Adrenal gland (tissue), 5 donors: ENCODE measurements at regions not wholly inside any gene's neighbourhood (a gene's known extent, or its start where the extent isn't known, plus 50 kb on each side); places are given as distances from the start of the nearest gene placed in this dataset.

ENCODE experiments used
- CTCF ChIP-seq, 6 experiments: fragments of 450-650 bp in 4 of 6; fragments of 200-600 bp in 2 of 6; sonication (generic) in 1 of 6; IDR thresholded peaks; 1 replicate in 5 of 6; 2 replicates in 1 of 6; pipeline versions ENCODE4 v1.5.1 to v1.8.0; 2016 to 2021; ENCODE audit warnings: antibody characterized with exemption in 6 of 6, mild to moderate bottlenecking in 2 of 6, moderate library complexity in 1 of 6
- POLR2A ChIP-seq, 2 donors: fragments of 450-650 bp; IDR thresholded peaks; one replicate each; pipeline ENCODE4 v1.6.1; 2017; ENCODE audit warnings: antibody characterized with exemption in 2 of 2, mild to moderate bottlenecking in 2 of 2, moderate library complexity in 1 of 2
- donor health status: DM: no; HTN: no; CAD: no.

- TF ChIP-seq POLR2A (IDR thresholded peaks at IDR 0.05) (no peak), CTCF (IDR thresholded peaks at IDR 0.05) (no peak)
These were observed 146.3 kb upstream of the TRIM24 start for GRCh38 chr7:138313829-138314178.
